Chondrocyte (in vitro differentiated cells): ENCODE measurements at regions not wholly inside any gene's neighbourhood (a gene's known extent, or its start where the extent isn't known, plus 50 kb on each side); places are given as distances from the start of the nearest gene placed in this dataset.
"Not testable (repeated sequence)": the region's sequence is repeated elsewhere in the genome, so short reads cannot be mapped to it uniquely, and the experiment has no call there.

Experiments used
- DNase-seq: peaks from one replicate; pipeline ENCODE4 v3.0.0; 2021; ENCODE audit warnings: mixed read lengths, low spot score
- H3K27ac Mint-ChIP-seq: one replicate; pipeline ENCODE4 v1.8.0; 2021; ENCODE audit warnings: mild to moderate bottlenecking, moderate library complexity, mixed read lengths; ENCODE audit not compliant: unreplicated experiment
- H3K27me3 Mint-ChIP-seq: 2 replicates; pipeline ENCODE4 v1.8.0; 2021; ENCODE audit warnings: low read depth, mixed read lengths
- H3K36me3 Mint-ChIP-seq: 2 replicates; pipeline ENCODE4 v1.8.0; 2021; ENCODE audit warnings: low read depth, mixed read lengths
- H3K4me1 Mint-ChIP-seq: 2 replicates; pipeline ENCODE4 v1.8.0; 2021; ENCODE audit warnings: low read depth, mild to moderate bottlenecking, mixed read lengths
- H3K4me3 Mint-ChIP-seq: one replicate; pipeline ENCODE4 v1.8.0; 2021; ENCODE audit warnings: mild to moderate bottlenecking, moderate library complexity, mixed read lengths; ENCODE audit not compliant: unreplicated experiment
- H3K9me3 Mint-ChIP-seq: 2 replicates; pipeline ENCODE4 v1.8.0; 2021; ENCODE audit warnings: low read depth, mixed read lengths
- TF ChIP-seq, protein P1 (sequence below): fragments of 200-600 bp; sonication (generic); IDR thresholded peaks from 2 replicates; pipeline ENCODE4 v1.5.0; 2021; ENCODE audit warnings: antibody characterized with exemption, mild to moderate bottlenecking, moderate library complexity

DNA sequence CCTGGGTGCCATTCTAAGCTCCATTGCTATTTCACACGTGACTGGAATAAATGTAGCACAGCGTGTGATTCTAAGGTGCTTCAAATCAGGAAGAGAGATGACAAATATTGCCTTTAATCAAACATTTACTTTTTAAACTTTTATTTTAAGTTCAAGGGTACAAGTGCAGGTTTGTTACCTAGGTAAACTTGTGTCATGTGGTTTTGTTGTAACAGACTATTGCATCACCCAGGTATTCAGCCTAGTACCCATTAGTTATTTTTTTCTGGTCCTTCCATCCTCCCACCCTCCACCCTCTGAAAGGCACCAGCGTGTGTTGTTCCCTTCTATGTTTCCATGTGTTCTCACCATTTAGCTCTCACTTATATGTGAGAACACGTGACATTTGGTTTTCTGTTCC lies 510.8 kb downstream of the PLOD2 start:
- no peaks in the 10 kb centered on the region for H3K36me3 Mint-ChIP-seq
- no peaks in the 10 kb centered on the region for H3K27me3 Mint-ChIP-seq
- no peak overlapping the region for H3K4me3 Mint-ChIP-seq
- H3K4me1 Mint-ChIP-seq, result no peaks in the 10 kb centered on the region
- no peak overlapping the region for H3K27ac Mint-ChIP-seq
- TF ChIP-seq, protein P1, sequence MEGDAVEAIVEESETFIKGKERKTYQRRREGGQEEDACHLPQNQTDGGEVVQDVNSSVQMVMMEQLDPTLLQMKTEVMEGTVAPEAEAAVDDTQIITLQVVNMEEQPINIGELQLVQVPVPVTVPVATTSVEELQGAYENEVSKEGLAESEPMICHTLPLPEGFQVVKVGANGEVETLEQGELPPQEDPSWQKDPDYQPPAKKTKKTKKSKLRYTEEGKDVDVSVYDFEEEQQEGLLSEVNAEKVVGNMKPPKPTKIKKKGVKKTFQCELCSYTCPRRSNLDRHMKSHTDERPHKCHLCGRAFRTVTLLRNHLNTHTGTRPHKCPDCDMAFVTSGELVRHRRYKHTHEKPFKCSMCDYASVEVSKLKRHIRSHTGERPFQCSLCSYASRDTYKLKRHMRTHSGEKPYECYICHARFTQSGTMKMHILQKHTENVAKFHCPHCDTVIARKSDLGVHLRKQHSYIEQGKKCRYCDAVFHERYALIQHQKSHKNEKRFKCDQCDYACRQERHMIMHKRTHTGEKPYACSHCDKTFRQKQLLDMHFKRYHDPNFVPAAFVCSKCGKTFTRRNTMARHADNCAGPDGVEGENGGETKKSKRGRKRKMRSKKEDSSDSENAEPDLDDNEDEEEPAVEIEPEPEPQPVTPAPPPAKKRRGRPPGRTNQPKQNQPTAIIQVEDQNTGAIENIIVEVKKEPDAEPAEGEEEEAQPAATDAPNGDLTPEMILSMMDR, result no peak
- no peak for DNase-seq
- peaks cover 8% of the 10 kb centered on the region for H3K9me3 Mint-ChIP-seq

DNA sequence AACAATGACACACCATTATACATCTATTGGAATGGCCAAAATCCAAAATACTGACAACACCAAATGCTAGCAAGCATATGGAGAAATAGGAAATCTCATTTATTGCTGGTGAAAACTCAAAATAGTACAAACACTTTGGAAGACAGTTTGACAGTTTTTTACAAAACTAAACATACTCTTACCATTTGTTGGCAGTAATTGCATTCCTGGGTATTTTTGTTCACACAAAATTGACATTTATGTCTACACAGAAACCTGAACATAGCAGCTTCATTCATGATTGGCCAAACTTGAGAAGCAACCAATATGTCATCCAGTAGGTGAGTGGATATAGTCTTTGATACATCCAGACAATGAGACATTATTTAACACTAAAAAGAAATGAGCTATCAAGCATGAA lies 489.9 kb downstream of the PLOD2 start:
- DNase-seq, result no peak
- H3K36me3 Mint-ChIP-seq, result no peaks in the 10 kb centered on the region
- H3K4me3 Mint-ChIP-seq, result no peak overlapping the region

DNA sequence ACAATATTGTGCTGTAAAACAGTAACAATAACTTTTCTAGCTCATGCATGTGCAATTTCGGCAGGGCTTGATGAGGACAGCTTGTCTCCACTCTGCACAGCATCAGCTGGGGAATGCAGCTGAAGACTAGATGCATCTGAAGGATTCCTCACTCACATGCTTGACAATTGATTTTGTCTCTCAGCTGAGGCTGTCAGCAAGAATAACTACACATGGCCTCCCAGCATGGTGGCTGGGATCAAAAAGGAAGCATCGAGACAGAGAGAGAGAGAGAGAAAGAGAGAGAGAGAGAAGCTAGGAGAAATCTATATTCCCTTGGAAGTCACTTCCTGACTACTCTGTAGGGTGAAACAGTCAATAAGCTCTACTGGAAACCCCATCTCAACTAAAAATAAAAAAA lies 487.1 kb downstream of the PLOD2 start:
- peaks cover 6% of the 10 kb centered on the region for H3K4me1 Mint-ChIP-seq
- H3K27me3 Mint-ChIP-seq, result no peaks in the 10 kb centered on the region
- H3K27ac Mint-ChIP-seq, result no peak overlapping the region
- no peaks in the 10 kb centered on the region for H3K36me3 Mint-ChIP-seq
- peaks cover 3% of the 10 kb centered on the region for H3K9me3 Mint-ChIP-seq
- TF ChIP-seq, protein P1, result no peak
- DNase-seq, result no peak
- H3K4me3 Mint-ChIP-seq, result no peak overlapping the region

More for the DNA sequence above, 489.9 kb downstream of the PLOD2 start:
- Mint-ChIP-seq H3K9me3 (peaks cover 3% of the 10 kb centered on the region), H3K27me3 (no peaks in the 10 kb centered on the region), H3K27ac (no peak overlapping the region), H3K4me1 (peaks cover 6% of the 10 kb centered on the region)
- TF ChIP-seq, protein P1, result no peak

DNA sequence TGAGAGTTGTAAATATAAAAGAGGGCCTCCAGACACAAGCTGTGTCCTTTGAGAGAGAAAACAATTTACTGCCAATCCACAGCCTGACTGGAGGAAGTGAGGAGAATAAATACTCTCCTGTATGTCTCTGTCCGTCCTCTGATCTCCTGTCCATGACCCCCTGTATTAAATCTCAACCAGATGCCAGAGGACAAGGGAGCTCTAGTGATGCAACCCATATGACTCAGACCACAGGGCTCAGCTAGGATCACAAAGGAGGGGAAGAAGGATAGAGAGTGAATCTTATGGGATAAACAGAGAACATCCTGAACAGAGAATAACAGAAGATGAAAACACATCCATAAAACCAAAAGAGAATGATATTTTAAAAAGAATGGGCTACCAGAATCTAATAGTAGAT lies 482.6 kb downstream of the PLOD2 start:
- Mint-ChIP-seq H3K36me3 (no peaks in the 10 kb centered on the region), H3K9me3 (no peaks in the 10 kb centered on the region), H3K27me3 (peaks cover 2% of the 10 kb centered on the region), H3K4me1 (no peaks in the 10 kb centered on the region), H3K4me3 (no peak overlapping the region), H3K27ac (no peak overlapping the region)
- TF ChIP-seq, protein P1, result no peak
- DNase-seq, result no peak

DNA sequence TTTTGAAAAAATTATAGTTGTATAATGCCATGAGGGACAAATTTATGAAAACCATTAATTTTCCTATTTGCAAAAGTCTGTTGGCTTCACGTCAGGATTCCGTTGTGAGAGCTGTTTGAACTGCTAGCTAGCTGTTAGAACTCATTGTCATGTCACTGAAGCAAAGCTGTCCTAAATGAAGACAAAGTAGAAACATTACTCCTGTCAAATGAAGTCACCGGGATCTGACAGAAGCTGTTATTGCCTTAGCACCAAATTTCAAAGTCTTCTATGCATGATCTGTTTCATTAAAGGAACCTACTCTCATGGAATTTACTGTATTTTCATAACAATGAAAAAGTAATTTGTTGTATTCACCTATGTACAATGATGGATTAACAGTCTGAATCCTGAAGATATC lies 479.8 kb downstream of the PLOD2 start:
- Mint-ChIP-seq H3K4me1 (no peaks in the 10 kb centered on the region), H3K4me3 (no peak overlapping the region), H3K9me3 (no peaks in the 10 kb centered on the region), H3K27ac (no peak overlapping the region), H3K27me3 (peaks cover 4% of the 10 kb centered on the region), H3K36me3 (no peaks in the 10 kb centered on the region)
- TF ChIP-seq, protein P1, result no peak
- no peak for DNase-seq

DNA sequence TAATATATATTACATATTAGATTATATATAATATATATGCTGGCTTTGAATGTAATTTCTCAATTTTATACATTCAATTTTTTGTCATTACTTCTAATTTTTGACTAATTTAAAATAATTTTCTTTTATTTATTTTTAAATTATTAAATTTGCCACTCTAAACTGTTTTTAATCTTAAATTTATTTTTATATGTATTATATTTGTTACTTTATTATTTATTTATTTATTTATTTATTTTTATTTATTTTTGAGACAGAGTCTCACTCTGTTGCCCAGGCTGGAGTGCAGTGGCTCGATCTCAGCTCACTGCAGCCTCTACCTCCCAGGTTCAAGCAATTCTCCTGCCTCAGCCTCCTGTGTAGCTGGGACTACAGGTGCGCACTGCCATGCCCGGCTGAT lies 473.0 kb downstream of the PLOD2 start:
- H3K4me3 Mint-ChIP-seq, H3K27ac Mint-ChIP-seq, H3K4me1 Mint-ChIP-seq, DNase-seq, H3K9me3 Mint-ChIP-seq, H3K36me3 Mint-ChIP-seq, H3K27me3 Mint-ChIP-seq: not testable (repeated sequence)
